Breast epithelium (tissue), 3 donors: ENCODE measurements at regions not wholly inside any gene's neighbourhood (a gene's known extent, or its start where the extent isn't known, plus 50 kb on each side); places are given as distances from the start of the nearest gene placed in this dataset.

Experiments
- CTCF ChIP-seq, 3 donors: fragments of 450-650 bp; IDR thresholded peaks; one replicate each; pipeline ENCODE4 v1.5.1; 2016 to 2017; ENCODE audit warnings: antibody characterized with exemption in 3 of 3, mild to moderate bottlenecking in 3 of 3, moderate library complexity in 3 of 3
- POLR2A ChIP-seq: fragments of 450-650 bp; IDR thresholded peaks from one replicate; pipeline ENCODE4 v1.6.1; 2016; ENCODE audit warnings: antibody characterized with exemption, mild to moderate bottlenecking, moderate library complexity
- POLR2AphosphoS5 ChIP-seq, 3 donors: sonication (generic); formaldehyde crosslinking; IDR thresholded peaks; one replicate each; pipeline ENCODE4 v1.6.1; 2017; ENCODE audit warnings: antibody characterized with exemption in 3 of 3

- TF ChIP-seq CTCF (IDR thresholded peaks at IDR 0.05) (no peak), POLR2AphosphoS5 (IDR thresholded peaks at IDR 0.05) (no peak), POLR2A (no peak)
Measured at GRCh38 chr17:33366960-33367359, 73.9 kb upstream of the ASIC2 start.
